ENCODE measurements at regions not wholly inside any gene's neighbourhood (a gene's known extent, or its start where the extent isn't known, plus 50 kb on each side); places are given as distances from the start of the nearest gene placed in this dataset.

DNA sequence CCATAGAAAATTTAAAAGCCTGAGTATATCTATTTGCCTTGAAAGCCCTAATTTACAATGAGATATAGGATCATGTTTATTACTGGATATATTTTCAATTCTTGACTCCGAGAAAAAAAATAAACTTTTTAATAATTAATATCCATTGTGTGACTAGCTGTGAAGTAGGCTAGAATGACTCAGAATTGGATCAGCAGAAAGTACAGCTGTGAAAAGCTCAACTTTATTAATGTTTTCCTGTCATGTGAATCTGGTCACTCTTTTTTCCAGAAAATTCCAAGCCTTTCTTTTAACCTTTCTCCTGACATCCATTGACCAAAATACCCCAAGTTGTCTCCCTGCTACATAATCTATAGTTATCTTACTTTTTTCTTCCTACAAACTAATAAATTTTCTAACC, 171.8 kb upstream of the PACRGL start:
- TF ChIP-seq EZH2 (IDR thresholded peaks at IDR 0.05; ENCODE audit: borderline replicate concordance, low read depth, low read length, severe bottlenecking), result no peak
- no peak for TF ChIP-seq CTCF (IDR thresholded peaks at IDR 0.05; ENCODE audit: borderline replicate concordance, extremely low read depth, low read length, poor library complexity, severe bottlenecking)
- H3K4me1 ChIP-seq (ENCODE audit: insufficient read depth, low read length), result no peaks in the 10 kb centered on the region

DNA sequence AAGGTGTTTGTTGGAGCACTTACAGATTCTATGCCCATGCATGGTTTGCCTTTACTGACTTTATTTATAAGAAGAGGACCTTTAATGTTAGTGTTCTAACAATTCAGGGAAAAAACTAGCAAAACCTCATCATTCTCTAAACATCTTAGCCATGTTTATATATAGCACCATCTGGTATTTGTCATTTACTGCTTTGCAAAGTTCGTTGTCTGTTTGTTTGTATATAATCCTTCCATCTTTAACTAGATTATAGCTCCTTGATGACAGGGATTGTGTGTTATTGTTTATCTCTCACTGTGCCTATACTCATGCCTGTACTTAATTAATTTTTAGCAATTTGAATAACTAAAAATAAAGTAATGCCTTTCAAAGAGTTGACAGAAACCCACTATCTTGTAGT, 170.6 kb upstream of the PACRGL start:
- Histone ChIP-seq H3K4me2 (ENCODE audit: insufficient read depth, low read length) (no peak overlapping the region), H3K79me2 (ENCODE audit: insufficient read depth, low read length) (no peaks in the 10 kb centered on the region), H3K36me3 (ENCODE audit: insufficient read depth, low read length) (no peaks in the 10 kb centered on the region), H2AFZ (ENCODE audit: low read depth, low read length) (no peak overlapping the region), H3K9ac (ENCODE audit: low read depth, low read length) (no peak overlapping the region), H3K9me3 (ENCODE audit: insufficient read depth, low read length, severe bottlenecking) (no peaks in the 10 kb centered on the region), H3K4me1 (ENCODE audit: insufficient read depth, low read length) (no peaks in the 10 kb centered on the region), H3K27me3 (ENCODE audit: insufficient read depth, low read length, poor library complexity) (no peaks in the 10 kb centered on the region), H3K4me3 (ENCODE audit: low read depth in 1 of 2, low read length in 2 of 2) (no peak overlapping the region), H3K27ac (ENCODE audit: low read length) (no peak overlapping the region), H4K20me1 (ENCODE audit: insufficient read depth, low read length) (no peaks in the 10 kb centered on the region)
- ATAC-seq (ENCODE audit: insufficient read depth, low read depth), result no peak
- DNase-seq, result no peak
- no peak for TF ChIP-seq EZH2 (IDR thresholded peaks at IDR 0.05; ENCODE audit: borderline replicate concordance, low read depth, low read length, severe bottlenecking)
- TF ChIP-seq CTCF (IDR thresholded peaks at IDR 0.05; ENCODE audit: borderline replicate concordance, extremely low read depth, low read length, poor library complexity, severe bottlenecking), result no peak

More for the DNA sequence above, 171.8 kb upstream of the PACRGL start:
- no peaks in the 10 kb centered on the region for H4K20me1 ChIP-seq (ENCODE audit: insufficient read depth, low read length)
- H3K9me3 ChIP-seq (ENCODE audit: insufficient read depth, low read length, severe bottlenecking), result no peaks in the 10 kb centered on the region
- ATAC-seq (ENCODE audit: insufficient read depth, low read depth) (no peak), DNase-seq (no peak)
- H3K4me3 ChIP-seq (ENCODE audit: low read depth in 1 of 2, low read length in 2 of 2), result no peak overlapping the region
- H3K27me3 ChIP-seq (ENCODE audit: insufficient read depth, low read length, poor library complexity), result no peaks in the 10 kb centered on the region
- H3K4me2 ChIP-seq (ENCODE audit: insufficient read depth, low read length), result no peak overlapping the region
- no peak overlapping the region for H3K9ac ChIP-seq (ENCODE audit: low read depth, low read length)
- no peaks in the 10 kb centered on the region for H3K36me3 ChIP-seq (ENCODE audit: insufficient read depth, low read length)
- H3K27ac ChIP-seq (ENCODE audit: low read length), result no peak overlapping the region
- no peaks in the 10 kb centered on the region for H3K79me2 ChIP-seq (ENCODE audit: insufficient read depth, low read length)
- no peak overlapping the region for H2AFZ ChIP-seq (ENCODE audit: low read depth, low read length)

- no peak overlapping the region for H3K9ac ChIP-seq (ENCODE audit: low read depth, low read length)
- no peaks in the 10 kb centered on the region for H3K4me1 ChIP-seq (ENCODE audit: insufficient read depth, low read length)
- H3K27me3 ChIP-seq (ENCODE audit: insufficient read depth, low read length, poor library complexity), result no peaks in the 10 kb centered on the region
- H3K4me2 ChIP-seq (ENCODE audit: insufficient read depth, low read length), result no peak overlapping the region
- H2AFZ ChIP-seq (ENCODE audit: low read depth, low read length), result no peak overlapping the region
- ATAC-seq (ENCODE audit: insufficient read depth, low read depth) (no peak), DNase-seq (no peak)
- H3K79me2 ChIP-seq (ENCODE audit: insufficient read depth, low read length), result no peaks in the 10 kb centered on the region
- H4K20me1 ChIP-seq (ENCODE audit: insufficient read depth, low read length), result no peaks in the 10 kb centered on the region
- TF ChIP-seq CTCF (IDR thresholded peaks at IDR 0.05; ENCODE audit: borderline replicate concordance, extremely low read depth, low read length, poor library complexity, severe bottlenecking) (no peak), EZH2 (IDR thresholded peaks at IDR 0.05; ENCODE audit: borderline replicate concordance, low read depth, low read length, severe bottlenecking) (no peak)
- H3K4me3 ChIP-seq (ENCODE audit: low read depth in 1 of 2, low read length in 2 of 2), result no peak overlapping the region
- H3K27ac ChIP-seq (ENCODE audit: low read length), result no peak overlapping the region
- no peaks in the 10 kb centered on the region for H3K36me3 ChIP-seq (ENCODE audit: insufficient read depth, low read length)
- no peaks in the 10 kb centered on the region for H3K9me3 ChIP-seq (ENCODE audit: insufficient read depth, low read length, severe bottlenecking)
These were observed 168.0 kb upstream of the PACRGL start for GRCh38 chr4:20532116-20532790.

All from DND-41 (cell line).